Type B pancreatic cell (in vitro differentiated cells): ENCODE measurements at regions not wholly inside any gene's neighbourhood (a gene's known extent, or its start where the extent isn't known, plus 50 kb on each side); places are given as distances from the start of the nearest gene placed in this dataset.

Experiments used
- DNase-seq: peaks from one replicate; pipeline ENCODE4 v3.0.0; 2021; ENCODE audit warnings: mixed read lengths; ENCODE audit not compliant: unreplicated experiment; ENCODE audit errors: extremely low spot score
- H3K27ac Mint-ChIP-seq: 2 replicates; pipeline ENCODE4 v1.8.0; 2021; ENCODE audit warnings: mild to moderate bottlenecking, mixed read lengths
- H3K27me3 Mint-ChIP-seq: 2 replicates; pipeline ENCODE4 v1.8.0; 2021; ENCODE audit warnings: mixed read lengths
- H3K36me3 Mint-ChIP-seq: 2 replicates; pipeline ENCODE4 v1.8.0; 2021; ENCODE audit warnings: mixed read lengths
- H3K4me1 Mint-ChIP-seq: one replicate; pipeline ENCODE4 v1.8.0; 2021; ENCODE audit warnings: mixed read lengths; ENCODE audit not compliant: unreplicated experiment
- H3K4me3 Mint-ChIP-seq: 2 replicates; pipeline ENCODE4 v1.8.0; 2021; ENCODE audit warnings: mild to moderate bottlenecking, mixed read lengths
- H3K9me3 Mint-ChIP-seq: 2 replicates; pipeline ENCODE4 v1.8.0; 2021; ENCODE audit warnings: mixed read lengths
- CTCF ChIP-seq: fragments of 200-600 bp; sonication (generic); conservative IDR thresholded peaks from 2 replicates; pipeline ENCODE4 v1.5.0; 2021; ENCODE audit warnings: antibody characterized with exemption, mild to moderate bottlenecking

GRCh38 chr2:234579231-234579962, 82.5 kb upstream of the ARL4C start:
- no peak for TF ChIP-seq CTCF
- Mint-ChIP-seq H3K36me3 (no peaks in the 10 kb centered on the region), H3K9me3 (no peaks in the 10 kb centered on the region), H3K27me3 (peaks cover 31% of the 10 kb centered on the region), H3K27ac (no peak overlapping the region), H3K4me1 (peaks cover 17% of the 10 kb centered on the region), H3K4me3 (no peak overlapping the region)
- no peak for DNase-seq

- Mint-ChIP-seq H3K9me3 (no peaks in the 10 kb centered on the region), H3K4me1 (peaks cover 16% of the 10 kb centered on the region), H3K36me3 (no peaks in the 10 kb centered on the region), H3K4me3 (no peak overlapping the region), H3K27me3 (peaks cover 29% of the 10 kb centered on the region), H3K27ac (no peak overlapping the region)
- DNase-seq: no peak
- no peak for TF ChIP-seq CTCF
Measured at GRCh38 chr2:234578389-234578788, 81.5 kb upstream of the ARL4C start.

GRCh38 chr2:234577191-234577590, 80.3 kb upstream of the ARL4C start:
- peaks cover 13% of the 10 kb centered on the region for H3K4me1 Mint-ChIP-seq
- no peak overlapping the region for H3K27ac Mint-ChIP-seq
- no peak for TF ChIP-seq CTCF
- H3K4me3 Mint-ChIP-seq: no peak overlapping the region
- DNase-seq: no peak
- H3K9me3 Mint-ChIP-seq: no peaks in the 10 kb centered on the region
- H3K27me3 Mint-ChIP-seq: peaks cover 22% of the 10 kb centered on the region
- no peaks in the 10 kb centered on the region for H3K36me3 Mint-ChIP-seq

GRCh38 chr2:234571620-234572407, 74.9 kb upstream of the ARL4C start:
- Mint-ChIP-seq H3K9me3 (no peaks in the 10 kb centered on the region), H3K4me3 (no peak overlapping the region), H3K36me3 (no peaks in the 10 kb centered on the region), H3K27ac (no peak overlapping the region), H3K4me1 (peaks cover 9% of the 10 kb centered on the region), H3K27me3 (peaks cover 3% of the 10 kb centered on the region)
- no peak for TF ChIP-seq CTCF
- DNase-seq: no peak

- no peak overlapping the region for H3K4me3 Mint-ChIP-seq
- H3K9me3 Mint-ChIP-seq: no peaks in the 10 kb centered on the region
- no peaks in the 10 kb centered on the region for H3K36me3 Mint-ChIP-seq
- peaks cover 13% of the 10 kb centered on the region for H3K4me1 Mint-ChIP-seq
- no peak overlapping the region for H3K27ac Mint-ChIP-seq
- TF ChIP-seq CTCF: no peak
- peaks cover 3% of the 10 kb centered on the region for H3K27me3 Mint-ChIP-seq
- DNase-seq: no peak
Measured at GRCh38 chr2:234570476-234570875, 73.6 kb upstream of the ARL4C start.
